HG03571 (cell line): ENCODE measurements at regions not wholly inside any gene's neighbourhood (a gene's known extent, or its start where the extent isn't known, plus 50 kb on each side); places are given as distances from the start of the nearest gene placed in this dataset.

Experiments used
- ATAC-seq: cut with Tn5 transposase; IDR thresholded peaks from one replicate; pipeline ENCODE4 v1.9.1; 2021; ENCODE audit not compliant: unreplicated experiment

DNA sequence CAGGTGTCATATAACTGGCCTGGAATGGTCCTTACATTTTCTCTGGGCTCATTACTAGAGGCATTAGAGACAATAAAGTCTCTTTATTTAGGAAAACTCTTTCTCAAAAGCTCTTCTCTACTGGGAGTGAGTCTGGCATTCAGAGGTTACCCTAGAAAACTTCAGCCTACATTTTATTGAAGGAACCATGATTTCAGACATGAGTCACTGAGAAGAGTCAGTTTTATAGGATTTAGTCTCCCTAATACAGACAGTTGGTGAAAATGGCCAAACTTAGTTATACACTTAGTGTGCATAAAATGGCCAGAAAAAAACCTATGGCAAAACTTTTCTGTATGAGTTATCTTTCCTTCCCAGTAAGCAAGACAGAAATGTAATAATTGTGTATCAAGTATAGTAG, 689.4 kb downstream of the ZEB2 start:
- no peak for ATAC-seq

- no peak for ATAC-seq
Observed at GRCh38 chr2:143828763-143829537, 691.0 kb downstream of the ZEB2 start.

GRCh38 chr2:143824791-143825190, 695.1 kb downstream of the ZEB2 start:
- no peak for ATAC-seq

GRCh38 chr2:143823876-143824275, 694.7 kb downstream of the ARHGAP15 start:
- no peak for ATAC-seq

DNA sequence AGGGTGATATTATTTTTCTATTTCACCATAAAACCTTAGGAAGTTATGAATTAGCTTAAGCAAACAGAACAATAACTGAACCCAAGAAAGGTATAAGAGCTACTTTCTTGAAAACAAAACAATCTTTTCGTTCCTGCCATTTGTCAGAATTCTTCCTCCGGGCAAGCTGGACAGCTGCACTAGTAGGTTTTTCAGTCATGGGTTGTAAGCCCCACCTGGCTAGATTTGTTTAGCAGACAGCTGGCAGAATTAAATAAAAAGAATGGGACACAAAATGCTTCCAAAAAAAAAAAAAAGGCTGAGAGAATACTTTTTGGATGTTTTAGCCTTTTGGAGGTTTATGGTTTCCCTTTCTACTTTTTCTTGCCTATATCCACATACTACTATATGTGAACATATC, 694.1 kb downstream of the ARHGAP15 start:
- ATAC-seq, result no peak

- no peak for ATAC-seq
Observed at GRCh38 chr2:143822736-143823135, 693.5 kb downstream of the ARHGAP15 start.

DNA sequence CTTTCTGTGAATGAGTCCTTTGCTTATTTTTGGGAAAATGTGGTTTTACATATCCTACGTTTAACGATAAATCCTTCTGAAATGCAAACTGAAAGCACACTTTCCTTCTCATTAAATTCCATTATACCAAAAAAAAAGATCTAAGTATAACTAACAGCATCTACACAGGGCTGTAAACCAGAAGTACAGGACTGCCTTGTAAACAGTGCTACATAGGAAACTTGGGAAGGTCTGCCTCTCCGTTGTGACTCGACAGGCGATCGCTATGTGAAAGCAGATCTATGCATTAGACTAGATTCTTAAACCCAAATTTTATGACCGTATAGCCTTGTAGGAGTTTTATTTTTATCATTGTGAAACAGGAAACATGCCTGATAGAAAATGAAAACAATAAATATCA, 690.5 kb downstream of the ARHGAP15 start:
- no peak for ATAC-seq

DNA sequence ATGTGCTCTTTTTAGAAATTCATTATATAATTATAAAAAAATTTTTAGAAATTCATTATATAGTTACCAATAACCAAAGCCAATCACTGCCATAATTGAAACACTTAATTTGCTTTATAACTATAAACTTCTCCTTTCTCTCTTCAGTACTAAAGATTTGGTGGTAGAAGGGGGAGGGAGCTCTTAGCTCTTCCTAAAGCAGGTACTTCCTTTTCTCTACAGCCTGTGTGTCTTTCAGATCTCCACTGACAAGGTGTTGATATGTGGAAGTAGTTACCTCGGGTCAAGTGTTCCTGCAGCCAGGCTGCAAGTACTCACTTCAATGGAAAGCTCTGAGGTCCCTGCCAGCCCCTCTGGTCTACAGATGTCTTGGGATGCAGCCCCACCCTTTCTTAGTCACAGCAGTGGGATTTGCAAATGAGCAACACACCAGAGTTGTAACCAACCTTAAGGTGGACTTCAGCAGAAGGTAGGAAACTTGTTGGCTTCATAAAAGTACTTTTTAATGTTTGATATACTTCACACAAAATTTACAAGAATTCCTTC, 690.0 kb downstream of the ARHGAP15 start:
- ATAC-seq, result no peak
